Stimulated activated effector memory CD8-positive, alpha-beta T cell treated with anti-CD3 and anti-CD28 coated beads, Interleukin-12 subunit alpha, Interleukin-12 subunit beta, amount 100 ng/mL, for 72 hours (primary cell): ENCODE measurements at regions not wholly inside any gene's neighbourhood (a gene's known extent, or its start where the extent isn't known, plus 50 kb on each side); places are given as distances from the start of the nearest gene placed in this dataset.
"Not testable (repeated sequence)": the region's sequence is repeated elsewhere in the genome, so short reads cannot be mapped to it uniquely, and the experiment has no call there.

Source experiments
- ATAC-seq: fragments of 150-1000 bp; cut with Tn5 transposase; 2 replicates; pipeline ENCODE4 v1.10.0; 2021
- DNase-seq, 2 donors: peaks; one replicate each; pipeline ENCODE4 v3.0.0; 2021 to 2022; ENCODE audit warnings: low spot score in 2 of 2
- H3K27ac Mint-ChIP-seq: one replicate; pipeline ENCODE4 v1.8.0; 2022; ENCODE audit warnings: mild to moderate bottlenecking, mixed read lengths
- H3K36me3 Mint-ChIP-seq: one replicate; pipeline ENCODE4 v1.8.0; 2022; ENCODE audit warnings: mild to moderate bottlenecking, mixed read lengths
- H3K4me1 Mint-ChIP-seq: one replicate; pipeline ENCODE4 v1.8.0; 2022; ENCODE audit warnings: mixed read lengths
- H3K4me3 Mint-ChIP-seq: one replicate; pipeline ENCODE4 v1.8.0; 2022; ENCODE audit warnings: mild to moderate bottlenecking, mixed read lengths
- H3K9me3 Mint-ChIP-seq: one replicate; pipeline ENCODE4 v1.8.0; 2022; ENCODE audit warnings: mixed read lengths

- Mint-ChIP-seq H3K9me3 (peaks cover 3% of the 10 kb centered on the region), H3K4me3 (no peak overlapping the region), H3K27ac (no peak overlapping the region), H3K4me1 (peaks cover 6% of the 10 kb centered on the region), H3K36me3 (peaks cover 9% of the 10 kb centered on the region)
- DNase-seq (no peak), ATAC-seq (no peak)
Observed at GRCh38 chrX:1749499-1749898, 134.6 kb downstream of the ASMT start.

- peaks cover 9% of the 10 kb centered on the region for H3K36me3 Mint-ChIP-seq
- no peak overlapping the region for H3K4me3 Mint-ChIP-seq
- H3K4me1 Mint-ChIP-seq: peaks cover 6% of the 10 kb centered on the region
- ATAC-seq (no peak), DNase-seq (no peak)
- H3K9me3 Mint-ChIP-seq: peaks cover 6% of the 10 kb centered on the region
- no peak overlapping the region for H3K27ac Mint-ChIP-seq
Observed at GRCh38 chrX:1750267-1750666, 135.4 kb downstream of the ASMT start.

DNA sequence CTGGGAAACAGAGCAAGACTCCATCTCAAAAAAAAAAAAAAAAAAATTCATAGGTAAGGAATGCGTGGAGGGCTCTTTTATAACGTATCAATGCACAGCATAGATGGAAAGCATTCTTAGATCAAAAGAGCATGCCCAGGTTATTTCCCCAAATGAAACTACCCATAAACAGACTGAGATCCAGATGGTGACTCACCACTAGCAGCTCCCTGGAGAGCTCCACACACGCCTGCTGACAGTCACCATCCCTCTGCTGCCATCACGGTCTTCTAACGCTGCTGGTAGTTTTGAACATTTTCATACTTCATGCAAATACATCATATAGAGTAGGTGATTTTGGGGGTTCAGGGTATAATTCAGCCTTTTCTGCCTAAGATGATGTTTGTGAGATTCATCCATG lies 136.9 kb downstream of the ASMT start:
- Mint-ChIP-seq H3K27ac (no peak overlapping the region), H3K36me3 (peaks cover 3% of the 10 kb centered on the region), H3K4me1 (peaks cover 6% of the 10 kb centered on the region), H3K9me3 (peaks cover 11% of the 10 kb centered on the region), H3K4me3 (no peak overlapping the region)
- DNase-seq: no peak
- no peak for ATAC-seq

GRCh38 chrX:1752799-1753198 lies 137.9 kb downstream of the ASMT start:
- DNase-seq, ATAC-seq, H3K36me3 Mint-ChIP-seq, H3K4me1 Mint-ChIP-seq, H3K4me3 Mint-ChIP-seq, H3K27ac Mint-ChIP-seq: not testable (repeated sequence)
- peaks cover 11% of the 10 kb centered on the region for H3K9me3 Mint-ChIP-seq

- no peaks in the 10 kb centered on the region for H3K36me3 Mint-ChIP-seq
Observed at GRCh38 chrX:1754077-1754476, 139.2 kb downstream of the ASMT start.

GRCh38 chrX:1763294-1763693 lies 148.4 kb downstream of the ASMT start:
- ATAC-seq (peak; percentile 55), DNase-seq (no peak)
- Mint-ChIP-seq H3K4me3 (no peak overlapping the region), H3K9me3 (peaks cover 9% of the 10 kb centered on the region), H3K4me1 (peaks cover 13% of the 10 kb centered on the region), H3K36me3 (peaks cover 7% of the 10 kb centered on the region), H3K27ac (peak overlapping the region; percentile 90)

More at GRCh38 chrX:1754077-1754476, 139.2 kb downstream of the ASMT start:
- H3K9me3 Mint-ChIP-seq: peaks cover 11% of the 10 kb centered on the region
- peaks cover 6% of the 10 kb centered on the region for H3K4me1 Mint-ChIP-seq
- no peak overlapping the region for H3K27ac Mint-ChIP-seq
- DNase-seq: no peak
- H3K4me3 Mint-ChIP-seq: no peak overlapping the region
- peak; percentile 16 for ATAC-seq

DNA sequence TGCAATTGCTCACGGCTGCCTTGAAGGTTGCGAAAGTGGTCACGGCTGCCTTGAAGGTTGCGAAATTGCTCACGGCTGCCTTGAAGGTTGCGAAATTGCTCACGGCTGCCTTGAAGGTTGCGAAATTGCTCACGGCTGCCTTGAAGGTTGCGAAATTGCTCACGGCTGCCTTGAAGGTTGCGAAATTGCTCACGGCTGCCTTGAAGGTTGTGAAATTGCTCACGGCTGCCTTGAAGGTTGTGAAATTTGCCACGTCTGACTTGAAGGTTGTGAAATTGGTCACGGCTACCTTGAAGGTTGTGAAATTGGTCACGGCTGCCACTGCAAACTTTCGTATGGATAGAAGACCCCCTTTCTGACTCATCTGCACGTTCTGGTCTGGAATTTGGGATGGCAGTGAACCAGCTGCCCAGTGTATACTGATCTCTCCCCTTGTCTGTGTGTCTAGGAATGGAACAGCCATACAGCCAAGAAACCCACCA lies 150.1 kb downstream of the ASMT start:
- H3K27ac Mint-ChIP-seq: peak overlapping the region; percentile 87
- H3K36me3 Mint-ChIP-seq, H3K4me3 Mint-ChIP-seq: not testable (repeated sequence)
- ATAC-seq: peak; percentile 83
- peaks cover 10% of the 10 kb centered on the region for H3K9me3 Mint-ChIP-seq
- H3K4me1 Mint-ChIP-seq: peaks cover 13% of the 10 kb centered on the region
- peak; percentile 3 to 60 for DNase-seq

GRCh38 chrX:1767026-1767425 lies 152.2 kb downstream of the ASMT start:
- Mint-ChIP-seq H3K4me3 (no peak overlapping the region), H3K27ac (peak overlapping the region; percentile 56), H3K36me3 (peaks cover 7% of the 10 kb centered on the region), H3K9me3 (peaks cover 22% of the 10 kb centered on the region), H3K4me1 (peaks cover 13% of the 10 kb centered on the region)
- ATAC-seq (no peak), DNase-seq (no peak)

- Mint-ChIP-seq H3K9me3 (peaks cover 9% of the 10 kb centered on the region), H3K36me3 (no peaks in the 10 kb centered on the region), H3K27ac (no peak overlapping the region), H3K4me1 (no peaks in the 10 kb centered on the region), H3K4me3 (no peak overlapping the region)
- DNase-seq (no peak), ATAC-seq (no peak)
Observed at GRCh38 chrX:1778817-1779216, 164.0 kb downstream of the ASMT start.

DNA sequence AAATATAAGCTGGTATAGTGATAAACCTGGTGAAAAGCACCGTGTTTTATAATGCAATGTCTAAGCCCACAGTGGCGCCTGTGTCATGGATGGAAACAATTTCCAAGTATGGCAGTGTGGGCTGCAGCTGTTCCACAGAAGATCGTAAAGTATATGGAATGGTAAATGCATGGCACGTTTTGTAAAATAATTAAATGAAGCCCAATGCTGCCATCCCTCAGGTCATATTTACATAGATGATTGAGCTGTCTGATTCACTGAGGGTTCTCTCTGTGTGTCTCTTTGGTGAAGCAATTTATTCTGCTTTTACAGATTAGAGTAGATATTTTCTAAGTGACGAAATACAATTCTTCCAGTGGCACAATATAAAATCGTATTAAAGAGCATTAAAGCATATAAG lies 164.8 kb downstream of the ASMT start:
- Mint-ChIP-seq H3K27ac (no peak overlapping the region), H3K36me3 (no peaks in the 10 kb centered on the region), H3K4me3 (no peak overlapping the region), H3K4me1 (no peaks in the 10 kb centered on the region), H3K9me3 (peaks cover 10% of the 10 kb centered on the region)
- ATAC-seq (no peak), DNase-seq (no peak)

DNA sequence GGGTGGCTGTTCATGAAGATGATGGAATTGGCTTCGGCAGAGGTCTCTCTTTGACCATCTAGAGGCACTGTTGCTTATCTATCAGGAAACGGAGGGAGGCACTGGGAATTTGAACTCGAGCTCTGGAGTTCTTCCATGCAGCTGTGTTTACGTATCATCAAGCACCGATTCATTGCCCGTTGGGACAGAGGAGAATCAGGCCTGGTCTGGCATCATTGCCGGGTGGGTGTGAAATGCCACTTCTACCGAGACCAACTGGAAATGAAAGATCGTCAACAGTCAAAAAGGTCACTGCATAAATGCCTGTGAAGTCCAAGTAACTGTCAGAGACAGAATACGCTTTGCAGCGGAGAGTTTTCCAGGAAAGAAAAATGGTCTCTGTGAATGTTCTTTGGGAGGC lies 166.9 kb downstream of the ASMT start:
- H3K4me1 Mint-ChIP-seq: no peaks in the 10 kb centered on the region
- no peak for ATAC-seq

DNA sequence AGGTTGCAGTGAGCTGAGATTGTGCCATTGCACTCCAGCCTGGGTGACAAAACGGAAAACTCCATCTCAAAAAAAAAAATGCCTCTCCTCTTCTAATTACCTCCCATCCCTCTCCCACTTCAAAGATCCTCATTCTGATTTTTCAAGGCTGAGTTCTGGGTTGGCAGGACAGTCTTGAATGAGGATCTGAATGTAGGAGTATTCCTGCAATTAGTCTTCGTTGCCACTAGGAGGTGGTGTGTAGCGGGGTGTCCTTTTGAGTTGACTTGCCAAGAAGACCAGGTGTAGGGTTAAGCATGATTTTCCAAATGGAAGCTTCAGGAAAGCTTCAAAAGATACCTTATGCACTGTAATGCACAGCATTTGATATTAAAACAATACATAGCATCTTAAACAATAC lies 169.9 kb downstream of the ASMT start:
- H3K4me1 Mint-ChIP-seq: no peaks in the 10 kb centered on the region
- no peak for DNase-seq
- no peak for ATAC-seq
- H3K9me3 Mint-ChIP-seq: peaks cover 13% of the 10 kb centered on the region
- no peaks in the 10 kb centered on the region for H3K36me3 Mint-ChIP-seq
- no peak overlapping the region for H3K4me3 Mint-ChIP-seq
- H3K27ac Mint-ChIP-seq: no peak overlapping the region

More for the DNA sequence above, 166.9 kb downstream of the ASMT start:
- Mint-ChIP-seq H3K9me3 (peaks cover 13% of the 10 kb centered on the region), H3K36me3 (no peaks in the 10 kb centered on the region), H3K4me3 (no peak overlapping the region), H3K27ac (no peak overlapping the region)
- DNase-seq: no peak

- Mint-ChIP-seq H3K27ac (no peak overlapping the region), H3K36me3 (no peaks in the 10 kb centered on the region), H3K4me3 (no peak overlapping the region), H3K9me3 (peaks cover 11% of the 10 kb centered on the region), H3K4me1 (no peaks in the 10 kb centered on the region)
- DNase-seq (no peak), ATAC-seq (no peak)
Observed at GRCh38 chrX:1788300-1788911, 173.5 kb downstream of the ASMT start.

DNA sequence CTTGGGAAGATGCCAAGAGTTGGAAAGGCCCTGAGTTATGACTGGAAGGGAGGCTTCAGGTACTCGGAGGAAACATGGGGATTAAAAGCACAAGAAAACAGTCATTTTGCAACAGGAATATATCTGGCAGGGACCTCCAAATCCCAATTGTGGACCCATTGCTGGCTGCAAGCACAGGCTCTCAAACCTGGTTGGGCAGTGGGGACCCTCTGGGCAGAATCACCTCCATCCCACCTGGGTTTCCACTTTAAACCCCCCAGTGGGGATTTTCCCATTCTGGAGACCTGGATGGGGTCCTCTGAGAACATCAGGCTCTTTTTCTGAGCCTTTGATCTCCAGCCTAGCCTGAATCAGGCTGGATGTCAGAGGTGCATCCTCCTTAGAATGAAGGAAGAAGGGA lies 177.8 kb downstream of the ASMT start:
- no peaks in the 10 kb centered on the region for H3K9me3 Mint-ChIP-seq
- no peak overlapping the region for H3K4me3 Mint-ChIP-seq
- no peak overlapping the region for H3K27ac Mint-ChIP-seq
- DNase-seq: no peak
- H3K36me3 Mint-ChIP-seq: no peaks in the 10 kb centered on the region
- ATAC-seq: no peak
- H3K4me1 Mint-ChIP-seq: no peaks in the 10 kb centered on the region

GRCh38 chrX:1794586-1794985 lies 179.7 kb downstream of the ASMT start:
- Mint-ChIP-seq H3K4me1 (no peaks in the 10 kb centered on the region), H3K4me3 (no peak overlapping the region), H3K9me3 (no peaks in the 10 kb centered on the region), H3K27ac (no peak overlapping the region), H3K36me3 (no peaks in the 10 kb centered on the region)
- DNase-seq: no peak
- ATAC-seq: no peak

DNA sequence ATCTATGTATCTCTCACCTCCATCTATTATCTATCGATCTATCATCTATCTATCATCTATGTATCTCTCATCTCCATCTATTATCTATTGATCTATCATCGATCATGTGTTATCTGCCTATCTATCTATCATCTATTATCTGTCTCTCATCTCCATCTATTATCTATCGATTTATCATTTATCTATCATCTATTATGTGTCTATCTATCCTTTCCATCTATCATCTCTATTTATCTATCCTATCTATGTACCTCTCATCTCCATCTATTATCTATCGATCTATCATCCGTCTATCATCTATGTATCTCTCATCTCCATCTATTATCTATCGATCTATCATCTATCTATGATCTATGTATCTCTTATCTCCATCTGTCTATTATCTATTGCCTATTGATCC lies 188.1 kb downstream of the ASMT start:
- no peaks in the 10 kb centered on the region for H3K4me1 Mint-ChIP-seq
- no peaks in the 10 kb centered on the region for H3K9me3 Mint-ChIP-seq
- H3K27ac Mint-ChIP-seq: no peak overlapping the region
- H3K36me3 Mint-ChIP-seq: no peaks in the 10 kb centered on the region
- DNase-seq: no peak
- ATAC-seq: no peak
- no peak overlapping the region for H3K4me3 Mint-ChIP-seq

GRCh38 chrX:1803741-1804140 lies 188.9 kb downstream of the ASMT start:
- H3K4me3 Mint-ChIP-seq: no peak overlapping the region
- H3K9me3 Mint-ChIP-seq: no peaks in the 10 kb centered on the region
- no peaks in the 10 kb centered on the region for H3K36me3 Mint-ChIP-seq
- H3K27ac Mint-ChIP-seq: no peak overlapping the region
- ATAC-seq: no peak
- H3K4me1 Mint-ChIP-seq: no peaks in the 10 kb centered on the region
- no peak for DNase-seq
